GM12878 (cell line): ENCODE measurements at regions not wholly inside any gene's neighbourhood (a gene's known extent, or its start where the extent isn't known, plus 50 kb on each side); places are given as distances from the start of the nearest gene placed in this dataset.

Experiments used
- ATAC-seq: fragments of 200-7000 bp; cut with Tn5 transposase; 3 replicates; pipeline ENCODE4 v1.9.1; 2020; ENCODE audit warnings: mild to moderate bottlenecking, moderate library complexity
- BruUV-seq: library from RNA; stranded (reverse); fragments of 400-500 nt; replicated peaks from 2 replicates; lab custom pipeline; 2021; lab: Mats Ljungman, UMichigan
- CTCF ChIA-PET: fragments of 300-600 bp; sonication (Branson Sonifier 250); formaldehyde crosslinking; extraction: SDS; loops from one replicate; lab custom pipeline; 2021; ENCODE audit warnings: inconsistent platforms; lab: Yijun Ruan, JAX
- POLR2A ChIA-PET: fragments of 350-600 bp; formaldehyde crosslinking; extraction: SDS; loops from one replicate; lab custom pipeline; 2021; ENCODE audit warnings: inconsistent platforms; lab: Charles Lee
- RAD21 ChIA-PET: fragments of 300-600 bp; sonication (Branson Sonifier 250); formaldehyde crosslinking; loops from one replicate; lab custom pipeline; 2023; ENCODE audit warnings: antibody characterized with exemption; ENCODE audit not compliant: unreplicated experiment; lab: Charles Lee
- SMC1A ChIA-PET: fragments of 300-600 bp; sonication (Branson Sonifier 250); formaldehyde crosslinking; loops from one replicate; lab custom pipeline; 2023; ENCODE audit not compliant: unreplicated experiment, uncharacterized antibody; lab: Charles Lee
- DNase-seq: peaks from one replicate; pipeline ENCODE4 v3.0.0-alpha.2; 2011; ENCODE audit warnings: low read depth, low spot score
- FAIRE-seq: peaks from 3 replicates; lab custom pipeline; 2011; peaks lifted over from hg19 to GRCh38; lab: Jason Lieb, UNC
- H2AFZ ChIP-seq: 2 replicates; pipeline ENCODE4 v1.6.0; 2011; ENCODE audit warnings: low read depth, low read length, control low read depth; ENCODE audit not compliant: control insufficient read depth
- H3K27ac ChIP-seq: 2 replicates; pipeline ENCODE4 v1.5.1; 2011; ENCODE audit warnings: control low read depth; ENCODE audit not compliant: control insufficient read depth, insufficient read depth
- H3K27me3 ChIP-seq, 2 experiments: replicated peaks in 1 of 2; 2 replicates each; pipeline versions ENCODE4 v1.6.0 to v1.6.1; 2011; ENCODE audit warnings: low read length in 1 of 2; ENCODE audit not compliant: control insufficient read depth in 2 of 2, insufficient read depth in 2 of 2
- H3K36me3 ChIP-seq, 2 experiments: 2 replicates each; pipeline ENCODE4 v1.5.1; 2011; ENCODE audit warnings: low read length in 1 of 2; ENCODE audit not compliant: control insufficient read depth in 2 of 2, insufficient read depth in 2 of 2
- H3K4me1 ChIP-seq: 2 replicates; pipeline ENCODE4 v1.6.1; 2011; ENCODE audit warnings: mild to moderate bottlenecking, low read length, moderate library complexity, mixed read lengths; ENCODE audit not compliant: control insufficient read depth, insufficient read depth
- H3K4me2 ChIP-seq: 2 replicates; pipeline ENCODE4 v1.6.0; 2011; ENCODE audit warnings: control low read depth; ENCODE audit not compliant: control insufficient read depth, insufficient read depth
- H3K4me3 ChIP-seq: fragments of 200-600 bp; sonication (generic); 2 replicates; pipeline ENCODE4 v1.5.1; 2016
- H3K79me2 ChIP-seq: 2 replicates; pipeline ENCODE4 v1.6.0; 2011; ENCODE audit warnings: low read length; ENCODE audit not compliant: control insufficient read depth, insufficient read depth
- H3K9ac ChIP-seq: 2 replicates; pipeline ENCODE4 v1.8.0; 2011; ENCODE audit warnings: low read length, control low read depth, mixed read lengths; ENCODE audit not compliant: control insufficient read depth, insufficient read depth
- H3K9me3 ChIP-seq: replicated peaks from 3 replicates; pipeline ENCODE4 v1.5.1; 2011; ENCODE audit warnings: mild to moderate bottlenecking, low read length; ENCODE audit not compliant: control insufficient read depth, insufficient read depth
- H4K20me1 ChIP-seq: 2 replicates; pipeline ENCODE4 v1.6.0; 2011; ENCODE audit not compliant: control insufficient read depth, insufficient read depth
- CUX1 ChIP-seq: IDR thresholded peaks from 2 replicates; pipeline ENCODE4 v1.6.1; 2012; ENCODE audit warnings: improper control_type of control experiment, low read depth, low read length; ENCODE audit not compliant: insufficient replicate concordance
- GABPA ChIP-seq: IDR thresholded peaks from 2 replicates; pipeline ENCODE4 v1.6.1; 2014; ENCODE audit warnings: antibody characterized with exemption, low read depth, mild to moderate bottlenecking, inconsistent platforms
- GATAD2B ChIP-seq: fragments of 450-650 bp; conservative IDR thresholded peaks from 2 replicates; pipeline ENCODE4 v1.6.1; 2017; ENCODE audit warnings: low read depth, mild to moderate bottlenecking, moderate library complexity
- HDAC2 ChIP-seq: fragments of 200-600 bp; sonication (generic); IDR thresholded peaks from 2 replicates; pipeline ENCODE4 v1.6.1; 2017
- LARP7 ChIP-seq: fragments of 450-650 bp; IDR thresholded peaks from 2 replicates; pipeline ENCODE4 v1.6.1; 2017; ENCODE audit warnings: mild to moderate bottlenecking
- RAD21 ChIP-seq: IDR thresholded peaks from 2 replicates; pipeline ENCODE4 v1.6.1; 2011; ENCODE audit warnings: mild to moderate bottlenecking, low read depth, low read length, moderate library complexity; ENCODE audit not compliant: insufficient read depth
- RCOR1 ChIP-seq: conservative IDR thresholded peaks from 2 replicates; pipeline ENCODE4 v1.6.1; 2012; ENCODE audit warnings: low read depth, low read length, improper control_type of control experiment
- RUNX3 ChIP-seq: IDR thresholded peaks from 2 replicates; pipeline ENCODE4 v1.6.1; 2012; ENCODE audit warnings: low read length, inconsistent platforms
- SPI1 ChIP-seq: IDR thresholded peaks from 2 replicates; pipeline ENCODE4 v1.6.1; 2011; ENCODE audit warnings: low read depth, mild to moderate bottlenecking, low read length, moderate library complexity, borderline replicate concordance; ENCODE audit not compliant: insufficient read depth
- WRNIP1 ChIP-seq: IDR thresholded peaks from 2 replicates; pipeline ENCODE4 v1.6.1; 2011; ENCODE audit warnings: low read depth, low read length, improper control_type of control experiment, borderline replicate concordance
- ZNF274 ChIP-seq: IDR thresholded peaks from one replicate; pipeline ENCODE4 v1.8.0; 2011; ENCODE audit not compliant: insufficient read length, insufficient read depth
- WGBS: methylation state at CpG from one replicate; pipeline ENCODE4 v1.1.6; 2016; ENCODE audit warnings: low lambda C conversion rate; ENCODE audit not compliant: insufficient replicate concordance, insufficient coverage; ENCODE audit errors: missing lambda C conversion rate; 5-methylcytosine and 5-hydroxymethylcytosine counted together
- in situ Hi-C: fragments of 300-500 bp; cut with MboI; formaldehyde crosslinking; loops from 9 replicates; pipeline ENCODE4 v1.14.3; 2018; ENCODE audit warnings: mixed read lengths
- intact Hi-C: fragments of 100-400 bp; cut with micrococcal nuclease; formaldehyde crosslinking; loops from one replicate; pipeline ENCODE4 v1.14.2; 2022; ENCODE audit not compliant: unreplicated experiment
- TF ChIP-seq, protein P1 (sequence below): fragments of 450-650 bp; IDR thresholded peaks from 2 replicates; pipeline ENCODE4 v1.6.1; 2017; ENCODE audit warnings: mild to moderate bottlenecking, moderate library complexity
- TF ChIP-seq, protein P2 (sequence below): IDR thresholded peaks from 2 replicates; pipeline ENCODE4 v1.6.1; 2011; ENCODE audit warnings: mild to moderate bottlenecking, low read depth, low read length, moderate library complexity; ENCODE audit not compliant: insufficient replicate concordance

GRCh38 chr3:194784361-194784760 lies 98.7 kb downstream of the FAM43A start (continued):
- TF ChIP-seq HDAC2 (no peak), GABPA (no peak), RAD21 (no peak), GATAD2B (no peak), RCOR1 (no peak)
- TF ChIP-seq, protein P1, sequence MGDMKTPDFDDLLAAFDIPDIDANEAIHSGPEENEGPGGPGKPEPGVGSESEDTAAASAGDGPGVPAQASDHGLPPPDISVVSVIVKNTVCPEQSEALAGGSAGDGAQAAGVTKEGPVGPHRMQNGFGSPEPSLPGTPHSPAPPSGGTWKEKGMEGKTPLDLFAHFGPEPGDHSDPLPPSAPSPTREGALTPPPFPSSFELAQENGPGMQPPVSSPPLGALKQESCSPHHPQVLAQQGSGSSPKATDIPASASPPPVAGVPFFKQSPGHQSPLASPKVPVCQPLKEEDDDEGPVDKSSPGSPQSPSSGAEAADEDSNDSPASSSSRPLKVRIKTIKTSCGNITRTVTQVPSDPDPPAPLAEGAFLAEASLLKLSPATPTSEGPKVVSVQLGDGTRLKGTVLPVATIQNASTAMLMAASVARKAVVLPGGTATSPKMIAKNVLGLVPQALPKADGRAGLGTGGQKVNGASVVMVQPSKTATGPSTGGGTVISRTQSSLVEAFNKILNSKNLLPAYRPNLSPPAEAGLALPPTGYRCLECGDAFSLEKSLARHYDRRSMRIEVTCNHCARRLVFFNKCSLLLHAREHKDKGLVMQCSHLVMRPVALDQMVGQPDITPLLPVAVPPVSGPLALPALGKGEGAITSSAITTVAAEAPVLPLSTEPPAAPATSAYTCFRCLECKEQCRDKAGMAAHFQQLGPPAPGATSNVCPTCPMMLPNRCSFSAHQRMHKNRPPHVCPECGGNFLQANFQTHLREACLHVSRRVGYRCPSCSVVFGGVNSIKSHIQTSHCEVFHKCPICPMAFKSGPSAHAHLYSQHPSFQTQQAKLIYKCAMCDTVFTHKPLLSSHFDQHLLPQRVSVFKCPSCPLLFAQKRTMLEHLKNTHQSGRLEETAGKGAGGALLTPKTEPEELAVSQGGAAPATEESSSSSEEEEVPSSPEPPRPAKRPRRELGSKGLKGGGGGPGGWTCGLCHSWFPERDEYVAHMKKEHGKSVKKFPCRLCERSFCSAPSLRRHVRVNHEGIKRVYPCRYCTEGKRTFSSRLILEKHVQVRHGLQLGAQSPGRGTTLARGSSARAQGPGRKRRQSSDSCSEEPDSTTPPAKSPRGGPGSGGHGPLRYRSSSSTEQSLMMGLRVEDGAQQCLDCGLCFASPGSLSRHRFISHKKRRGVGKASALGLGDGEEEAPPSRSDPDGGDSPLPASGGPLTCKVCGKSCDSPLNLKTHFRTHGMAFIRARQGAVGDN = no peak

- Histone ChIP-seq H3K36me3 (no peaks in the 10 kb centered on the region), H3K4me3 (no peak overlapping the region), H3K4me2 (no peak overlapping the region), H4K20me1 (no peaks in the 10 kb centered on the region), H3K4me1 (no peaks in the 10 kb centered on the region), H2AFZ (no peak overlapping the region), H3K79me2 (no peaks in the 10 kb centered on the region), H3K9ac (no peak overlapping the region), H3K27ac (no peak overlapping the region), H3K9me3 (no peaks in the 10 kb centered on the region), H3K27me3 (peaks cover 0 to 1% of the 10 kb centered on the region in 2 experiments; a peak in 1 of 4 replicates)
- no peak for FAIRE-seq
- 47% methylated on average over 4 of the region's 4 CpGs for WGBS
- BruUV-seq = no TSS peak
- in situ Hi-C loops (no loop called here), intact Hi-C loops (no loop called here)
- ChIA-PET RAD21 (no interaction called here), CTCF (no interaction called here), POLR2A (no interaction called here), SMC1A (no interaction called here)
- no peak for ATAC-seq
- no peak for DNase-seq
- TF ChIP-seq SPI1 (no peak), WRNIP1 (no peak), CUX1 (no peak), RUNX3 (no peak), LARP7 (no peak), ZNF274 (no peak)
- TF ChIP-seq, protein P2, sequence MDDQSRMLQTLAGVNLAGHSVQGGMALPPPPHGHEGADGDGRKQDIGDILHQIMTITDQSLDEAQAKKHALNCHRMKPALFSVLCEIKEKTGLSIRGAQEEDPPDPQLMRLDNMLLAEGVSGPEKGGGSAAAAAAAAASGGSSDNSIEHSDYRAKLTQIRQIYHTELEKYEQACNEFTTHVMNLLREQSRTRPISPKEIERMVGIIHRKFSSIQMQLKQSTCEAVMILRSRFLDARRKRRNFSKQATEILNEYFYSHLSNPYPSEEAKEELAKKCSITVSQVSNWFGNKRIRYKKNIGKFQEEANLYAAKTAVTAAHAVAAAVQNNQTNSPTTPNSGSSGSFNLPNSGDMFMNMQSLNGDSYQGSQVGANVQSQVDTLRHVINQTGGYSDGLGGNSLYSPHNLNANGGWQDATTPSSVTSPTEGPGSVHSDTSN = no peak
Observed at GRCh38 chr3:194785315-194785714, 99.6 kb downstream of the FAM43A start.
